WERI-Rb-1 (cell line): ENCODE measurements at regions not wholly inside any gene's neighbourhood (a gene's known extent, or its start where the extent isn't known, plus 50 kb on each side); places are given as distances from the start of the nearest gene placed in this dataset.

Experiments
- DNase-seq: peaks from one replicate; pipeline ENCODE4 v3.0.0-alpha.2; 2020
- H3K27ac ChIP-seq: fragments of 250-450 bp; sonication (Bioruptor Pico); 2 replicates; pipeline ENCODE4 v1.5.1; 2020; ENCODE audit warnings: mild to moderate bottlenecking, moderate library complexity
- H3K27me3 ChIP-seq: fragments of 250-450 bp; sonication (Bioruptor Pico); 2 replicates; pipeline ENCODE4 v1.5.1; 2021; ENCODE audit warnings: mild to moderate bottlenecking, low read depth, moderate library complexity; ENCODE audit not compliant: insufficient read depth, severe bottlenecking
- H3K36me3 ChIP-seq: fragments of 250-450 bp; sonication (Bioruptor Pico); 2 replicates; pipeline ENCODE4 v1.5.1; 2020; ENCODE audit warnings: mild to moderate bottlenecking, moderate library complexity
- H3K4me3 ChIP-seq: 2 replicates; pipeline ENCODE4 v1.5.1; 2011; ENCODE audit warnings: low read depth, mild to moderate bottlenecking, control low read depth, low read length
- H3K9me3 ChIP-seq: fragments of 250-450 bp; sonication (Bioruptor Pico); 2 replicates; pipeline ENCODE4 v1.5.1; 2021; ENCODE audit warnings: mild to moderate bottlenecking, moderate library complexity; ENCODE audit not compliant: severe bottlenecking
- CTCF ChIP-seq: IDR thresholded peaks from 2 replicates; pipeline ENCODE4 v1.5.1; 2011; ENCODE audit warnings: low read depth, mild to moderate bottlenecking, control low read depth, inconsistent platforms, low read length

GRCh38 chr13:102452836-102453235 is 51.0 kb upstream of the FGF14 start:
- no peaks in the 10 kb centered on the region for H3K27me3 ChIP-seq
- H3K27ac ChIP-seq, result no peak overlapping the region
- no peaks in the 10 kb centered on the region for H3K36me3 ChIP-seq
- H3K4me3 ChIP-seq, result no peak overlapping the region
- no peak for TF ChIP-seq CTCF
- no peaks in the 10 kb centered on the region for H3K9me3 ChIP-seq
- no peak for DNase-seq
